ENCODE measurements at regions not wholly inside any gene's neighbourhood (a gene's known extent, or its start where the extent isn't known, plus 50 kb on each side); places are given as distances from the start of the nearest gene placed in this dataset.

DNA sequence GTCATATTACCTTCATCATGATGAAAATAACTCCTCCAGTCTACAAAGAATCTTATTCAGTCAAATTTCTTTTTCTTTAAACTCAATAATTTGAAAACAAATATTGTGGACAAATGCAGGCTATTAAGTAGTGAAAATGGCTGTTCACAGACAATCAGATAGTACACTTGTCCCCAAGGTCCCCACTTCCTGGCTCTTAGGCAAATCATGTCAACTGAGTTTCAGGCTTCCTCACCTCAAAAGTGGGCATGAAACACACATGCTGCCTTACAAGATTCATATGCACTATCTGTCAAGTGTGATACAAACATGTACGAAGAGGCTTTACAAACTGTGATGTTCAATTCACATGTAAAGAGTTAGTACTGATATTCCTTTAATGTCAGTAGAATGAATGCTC is 385.2 kb upstream of the SEMA6A start:
- TF ChIP-seq, protein P1, sequence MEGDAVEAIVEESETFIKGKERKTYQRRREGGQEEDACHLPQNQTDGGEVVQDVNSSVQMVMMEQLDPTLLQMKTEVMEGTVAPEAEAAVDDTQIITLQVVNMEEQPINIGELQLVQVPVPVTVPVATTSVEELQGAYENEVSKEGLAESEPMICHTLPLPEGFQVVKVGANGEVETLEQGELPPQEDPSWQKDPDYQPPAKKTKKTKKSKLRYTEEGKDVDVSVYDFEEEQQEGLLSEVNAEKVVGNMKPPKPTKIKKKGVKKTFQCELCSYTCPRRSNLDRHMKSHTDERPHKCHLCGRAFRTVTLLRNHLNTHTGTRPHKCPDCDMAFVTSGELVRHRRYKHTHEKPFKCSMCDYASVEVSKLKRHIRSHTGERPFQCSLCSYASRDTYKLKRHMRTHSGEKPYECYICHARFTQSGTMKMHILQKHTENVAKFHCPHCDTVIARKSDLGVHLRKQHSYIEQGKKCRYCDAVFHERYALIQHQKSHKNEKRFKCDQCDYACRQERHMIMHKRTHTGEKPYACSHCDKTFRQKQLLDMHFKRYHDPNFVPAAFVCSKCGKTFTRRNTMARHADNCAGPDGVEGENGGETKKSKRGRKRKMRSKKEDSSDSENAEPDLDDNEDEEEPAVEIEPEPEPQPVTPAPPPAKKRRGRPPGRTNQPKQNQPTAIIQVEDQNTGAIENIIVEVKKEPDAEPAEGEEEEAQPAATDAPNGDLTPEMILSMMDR (IDR thresholded peaks at IDR 0.05) = no peak
- no peak for TF ChIP-seq POLR2A (IDR thresholded peaks at IDR 0.05)
